ENCODE measurements at regions not wholly inside any gene's neighbourhood (a gene's known extent, or its start where the extent isn't known, plus 50 kb on each side); places are given as distances from the start of the nearest gene placed in this dataset.

GRCh38 chr10:108812906-108813305 is 1110.4 kb downstream of the XPNPEP1 start:
- in situ Hi-C loops (cut with MboI; ENCODE audit: low sequenced_read_pairs): no loop called here

DNA sequence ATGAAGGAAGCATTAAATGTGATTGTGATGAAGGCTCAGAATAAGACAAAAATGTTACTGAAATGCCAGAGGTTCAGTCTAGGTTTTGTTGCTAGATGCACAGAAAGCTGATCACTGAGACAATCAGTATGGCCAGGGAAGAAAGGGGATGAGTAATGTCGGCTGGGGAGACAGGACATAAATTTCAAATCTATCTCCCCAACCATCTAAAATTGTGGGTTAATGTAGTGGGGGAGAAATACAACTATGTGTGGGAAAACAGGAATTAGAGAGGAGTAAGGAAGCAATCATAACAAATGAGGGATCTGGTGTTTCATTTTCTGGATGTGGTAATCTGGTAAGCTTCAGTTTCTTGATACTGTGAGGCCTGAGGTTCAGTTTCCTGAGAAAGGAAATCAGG is 1111.0 kb downstream of the XPNPEP1 start:
- in situ Hi-C loops (cut with MboI; ENCODE audit: low sequenced_read_pairs): no loop called here

DNA sequence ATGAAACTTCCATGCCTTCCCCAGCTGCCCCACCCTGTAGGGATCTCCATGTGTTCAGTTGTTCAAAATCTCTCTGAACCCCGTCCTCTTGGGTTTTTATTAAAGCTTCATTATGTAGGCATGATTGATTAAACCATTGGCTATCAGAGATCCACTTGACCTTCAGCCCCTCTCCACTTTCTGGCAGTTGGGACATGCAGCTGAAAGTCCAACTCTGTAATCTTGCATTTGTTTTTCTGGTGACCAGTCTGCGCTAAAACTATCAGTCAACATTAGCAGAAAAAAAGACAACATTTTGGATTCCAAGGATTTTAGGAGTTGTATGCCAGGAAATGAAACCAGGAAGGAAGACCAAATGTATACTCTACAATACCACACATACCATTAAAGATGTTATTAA is 1115.1 kb downstream of the XPNPEP1 start:
- in situ Hi-C loops (cut with MboI; ENCODE audit: low sequenced_read_pairs): no loop called here

GRCh38 chr10:108801775-108802517 is 1121.4 kb downstream of the XPNPEP1 start:
- in situ Hi-C loops (cut with MboI; ENCODE audit: low sequenced_read_pairs): no loop called here

- in situ Hi-C loops (cut with MboI; ENCODE audit: low sequenced_read_pairs): no loop called here
These were observed 1122.1 kb downstream of the XPNPEP1 start for GRCh38 chr10:108801220-108801619.

- in situ Hi-C loops (cut with MboI; ENCODE audit: low sequenced_read_pairs): no loop called here
These were observed 1125.7 kb downstream of the XPNPEP1 start for GRCh38 chr10:108797573-108797972.

- in situ Hi-C loops (cut with MboI; ENCODE audit: low sequenced_read_pairs): no loop called here
These were observed 1131.4 kb downstream of the XPNPEP1 start for GRCh38 chr10:108791794-108792474.

- in situ Hi-C loops (cut with MboI; ENCODE audit: low sequenced_read_pairs): no loop called here
These were observed 1132.3 kb downstream of the XPNPEP1 start for GRCh38 chr10:108791030-108791429.

DNA sequence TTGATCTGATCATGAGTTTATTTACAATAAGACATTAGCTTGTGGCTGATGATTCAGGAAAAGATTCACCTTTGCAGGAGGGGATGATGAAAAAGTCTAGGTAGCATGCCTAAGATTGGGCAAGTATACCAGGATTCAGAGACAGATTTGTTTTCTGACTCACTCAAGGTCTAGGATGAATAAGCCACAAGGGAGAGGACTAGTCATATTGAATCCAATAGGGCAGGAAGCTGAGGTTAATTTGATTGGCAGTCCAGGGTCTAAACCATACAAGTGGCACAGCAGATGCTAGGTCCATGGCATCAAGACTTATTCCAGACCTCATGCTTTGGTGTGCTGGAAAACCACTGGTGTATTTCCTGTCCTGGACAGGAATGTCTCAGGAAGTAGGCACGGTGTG is 1133.4 kb downstream of the XPNPEP1 start:
- in situ Hi-C loops (cut with MboI; ENCODE audit: low sequenced_read_pairs): no loop called here

DNA sequence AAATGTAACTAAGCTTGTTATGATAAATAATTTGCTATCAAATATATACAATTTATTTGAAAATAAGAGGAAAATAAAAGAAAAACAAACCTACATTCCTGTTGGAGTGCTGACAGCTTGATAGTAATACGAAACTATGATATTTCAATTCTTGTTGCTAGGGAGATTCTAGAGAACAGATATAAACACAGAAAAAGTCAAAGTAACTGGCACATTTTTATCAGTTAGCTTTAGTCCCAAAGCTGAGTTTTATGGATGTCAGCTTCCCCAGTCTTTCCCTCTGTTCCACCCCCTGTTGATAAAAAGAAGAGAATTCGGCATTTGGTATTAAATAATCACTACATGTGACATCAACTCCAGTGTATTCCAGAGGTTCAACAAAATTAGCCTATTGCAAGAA is 1134.0 kb downstream of the XPNPEP1 start:
- in situ Hi-C loops (cut with MboI; ENCODE audit: low sequenced_read_pairs): no loop called here

DNA sequence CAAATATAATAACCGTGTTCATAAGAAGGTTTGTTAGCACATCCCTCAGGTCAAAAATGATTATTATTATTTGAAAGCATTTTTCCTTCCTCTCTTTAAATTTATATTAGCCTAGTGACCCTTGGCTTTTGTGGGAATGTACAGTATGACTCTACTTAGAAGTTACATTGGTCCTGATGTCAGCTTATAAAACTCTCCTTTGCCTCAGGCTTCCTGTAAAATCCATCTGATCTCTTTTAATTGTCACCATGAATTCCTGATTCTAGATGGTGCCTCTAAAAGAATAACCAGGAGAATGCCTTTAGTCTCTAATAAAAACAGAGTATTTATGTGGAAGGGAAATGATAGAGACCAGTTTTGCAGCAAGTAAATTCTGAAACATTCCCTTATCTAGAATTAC is 1134.4 kb downstream of the XPNPEP1 start:
- in situ Hi-C loops (cut with MboI; ENCODE audit: low sequenced_read_pairs): no loop called here

- in situ Hi-C loops (cut with MboI; ENCODE audit: low sequenced_read_pairs): no loop called here
These were observed 1135.4 kb downstream of the XPNPEP1 start for GRCh38 chr10:108787932-108788331.

DNA sequence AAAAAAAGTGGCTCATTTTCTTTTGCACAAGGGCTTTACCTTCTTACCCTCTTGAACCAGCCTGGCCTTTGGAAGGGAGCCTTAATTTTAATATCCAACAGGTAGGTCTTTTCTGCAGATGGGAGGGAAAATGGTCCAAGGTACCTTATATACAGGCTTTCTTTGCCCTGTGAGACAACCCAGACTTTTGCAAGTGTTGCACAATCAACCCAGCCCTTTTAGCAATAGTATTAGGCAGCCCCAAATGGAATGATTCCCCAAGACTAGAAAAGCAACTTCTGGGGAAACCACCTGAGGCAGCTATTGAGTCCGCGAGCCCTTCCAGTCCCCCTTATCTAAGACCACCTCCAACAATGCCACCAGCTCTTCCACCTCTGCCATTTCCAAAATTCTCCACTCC is 1138.3 kb downstream of the XPNPEP1 start:
- in situ Hi-C loops (cut with MboI; ENCODE audit: low sequenced_read_pairs): no loop called here

DNA sequence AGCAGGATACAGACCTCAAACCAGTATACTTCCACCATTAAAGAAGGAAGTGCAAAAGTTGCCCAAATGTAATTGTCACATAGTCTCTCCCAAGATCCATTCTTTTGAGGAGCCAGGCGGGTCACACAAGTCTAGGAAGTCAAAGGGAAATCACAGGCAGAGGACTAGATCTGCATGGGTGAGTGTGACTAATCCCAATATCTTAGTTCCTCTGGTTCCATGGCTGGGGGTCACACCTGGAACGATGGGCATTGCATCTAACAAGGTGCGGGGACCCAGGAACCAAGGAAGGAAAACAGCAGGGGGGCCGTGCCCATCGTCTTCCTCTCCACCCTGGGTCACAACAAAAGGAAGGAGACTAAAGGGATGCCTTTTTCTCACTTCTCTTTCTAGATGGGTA is 1138.8 kb downstream of the XPNPEP1 start:
- in situ Hi-C loops (cut with MboI; ENCODE audit: low sequenced_read_pairs): no loop called here

DNA sequence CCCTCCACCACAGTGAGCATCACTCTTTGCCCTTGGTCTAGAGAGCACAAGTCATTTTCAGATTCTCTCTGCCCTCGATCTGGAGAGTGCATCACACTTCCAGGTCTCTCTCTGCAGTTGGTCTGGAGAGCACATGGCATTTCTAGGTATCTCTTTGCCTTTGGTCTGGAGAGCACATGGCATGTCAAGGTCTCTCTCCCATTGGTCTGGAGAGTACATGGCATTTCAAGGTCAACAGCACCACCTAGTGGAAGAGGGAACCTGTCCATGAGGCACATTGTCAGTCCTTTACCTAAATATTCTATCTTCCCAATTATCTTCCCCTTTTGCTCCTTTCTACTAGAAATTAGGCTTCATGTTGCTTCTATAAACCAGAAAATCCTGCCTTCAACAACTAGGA is 1139.4 kb downstream of the XPNPEP1 start:
- in situ Hi-C loops (cut with MboI; ENCODE audit: low sequenced_read_pairs): no loop called here

GRCh38 chr10:108782411-108782810 is 1140.9 kb downstream of the XPNPEP1 start:
- in situ Hi-C loops (cut with MboI; ENCODE audit: low sequenced_read_pairs): no loop called here

DNA sequence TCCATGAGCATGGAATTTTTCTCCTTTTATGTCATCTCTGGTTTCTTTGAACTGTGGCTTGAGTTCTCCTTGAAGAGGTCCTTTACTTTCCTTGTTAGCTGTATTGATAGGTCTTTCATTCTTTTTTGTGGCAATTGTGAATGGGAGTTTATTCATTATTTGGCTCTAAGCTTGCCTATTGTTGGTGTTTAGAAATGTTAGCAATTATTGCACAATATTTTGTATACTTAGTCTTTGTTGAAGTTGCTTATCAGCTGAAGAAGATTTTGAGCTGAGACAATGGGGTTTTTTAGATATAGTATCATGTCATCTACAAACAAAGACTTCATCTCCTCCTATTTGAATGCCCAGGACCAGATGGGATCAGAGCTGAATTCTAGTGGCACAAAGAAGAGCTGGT is 1143.8 kb downstream of the XPNPEP1 start:
- in situ Hi-C loops (cut with MboI; ENCODE audit: low sequenced_read_pairs): no loop called here

GRCh38 chr10:108775911-108776475 is 1147.3 kb downstream of the XPNPEP1 start:
- in situ Hi-C loops (cut with MboI; ENCODE audit: low sequenced_read_pairs): no loop called here

- in situ Hi-C loops (cut with MboI; ENCODE audit: low sequenced_read_pairs): no loop called here
These were observed 1152.2 kb downstream of the XPNPEP1 start for GRCh38 chr10:108771106-108771505.

GRCh38 chr10:108765794-108766193 is 1157.5 kb downstream of the XPNPEP1 start:
- in situ Hi-C loops (cut with MboI; ENCODE audit: low sequenced_read_pairs): no loop called here

GRCh38 chr10:108757946-108758345 is 1165.4 kb downstream of the XPNPEP1 start:
- in situ Hi-C loops (cut with MboI; ENCODE audit: low sequenced_read_pairs): no loop called here

GRCh38 chr10:108755646-108756045 is 1167.7 kb downstream of the XPNPEP1 start:
- in situ Hi-C loops (cut with MboI; ENCODE audit: low sequenced_read_pairs): no loop called here
